MCF 10A (cell line): ENCODE measurements at regions not wholly inside any gene's neighbourhood (a gene's known extent, or its start where the extent isn't known, plus 50 kb on each side); places are given as distances from the start of the nearest gene placed in this dataset.

Source experiments
- BruUV-seq: library from RNA; stranded (reverse); fragments of 400-500 nt; replicated peaks from 2 replicates; lab custom pipeline; 2021; lab: Mats Ljungman, UMichigan
- CTCF ChIA-PET: fragments of 300-600 bp; sonication (Branson Sonifier 250); formaldehyde crosslinking; extraction: SDS; loops from one replicate; lab custom pipeline; 2021; ENCODE audit warnings: antibody characterized with exemption, inconsistent platforms; lab: Yijun Ruan, JAX
- POLR2A ChIA-PET: fragments of 300-600, 350-650 bp; sonication (Branson Sonifier 250); formaldehyde crosslinking; extraction: SDS; loops from one replicate; lab custom pipeline; 2020; ENCODE audit warnings: antibody characterized with exemption, inconsistent platforms; lab: Yijun Ruan, JAX
- DNase-seq: peaks from one replicate; pipeline ENCODE4 v3.0.0-alpha.2; 2018; ENCODE audit not compliant: unreplicated experiment
- H3K27ac Mint-ChIP-seq: one replicate; pipeline ENCODE4 v1.8.0; 2022; ENCODE audit warnings: mild to moderate bottlenecking, low read depth, mixed read lengths; ENCODE audit not compliant: unreplicated experiment
- H3K27me3 Mint-ChIP-seq: one replicate; pipeline ENCODE4 v1.8.0; 2022; ENCODE audit warnings: mixed read lengths; ENCODE audit not compliant: insufficient read depth, unreplicated experiment
- H3K36me3 Mint-ChIP-seq: one replicate; pipeline ENCODE4 v1.8.0; 2022; ENCODE audit warnings: mild to moderate bottlenecking, moderate library complexity, mixed read lengths; ENCODE audit not compliant: insufficient read depth, unreplicated experiment
- H3K4me1 Mint-ChIP-seq: one replicate; pipeline ENCODE4 v1.8.0; 2022; ENCODE audit warnings: mixed read lengths; ENCODE audit not compliant: insufficient read depth, unreplicated experiment
- H3K4me3 Mint-ChIP-seq: one replicate; pipeline ENCODE4 v1.8.0; 2022; ENCODE audit warnings: mild to moderate bottlenecking, moderate library complexity, mixed read lengths; ENCODE audit not compliant: unreplicated experiment
- H3K9me3 Mint-ChIP-seq: one replicate; pipeline ENCODE4 v1.8.0; 2022; ENCODE audit warnings: mixed read lengths; ENCODE audit not compliant: unreplicated experiment
- CTCF ChIP-seq: fragments of 200-600 bp; IDR thresholded peaks from one replicate; pipeline ENCODE4 v1.8.0; 2022; ENCODE audit warnings: antibody characterized with exemption, mild to moderate bottlenecking; ENCODE audit not compliant: unreplicated experiment
- intact Hi-C: fragments of 100-400 bp; cut with micrococcal nuclease; formaldehyde crosslinking; loops from 2 replicates; pipeline ENCODE4 v1.14.1; 2022

GRCh38 chr10:22478555-22479334, 133.4 kb downstream of the SPAG6 start:
- Mint-ChIP-seq H3K9me3 (no peaks in the 10 kb centered on the region), H3K36me3 (no peaks in the 10 kb centered on the region), H3K27ac (peak overlapping the region; percentile 87), H3K4me1 (peaks cover 26% of the 10 kb centered on the region), H3K4me3 (peak overlapping the region; percentile 32), H3K27me3 (no peaks in the 10 kb centered on the region)
- BruUV-seq, result TSS peak; percentile 85
- POLR2A ChIA-PET, result interaction anchor here (0.6 to 1.2 kb wide), 4 partner anchors 9 to 739 kb away, joined by 3 to 4 read pairs (median 3); no protein-coding TSS in a partner anchor
- no peak for TF ChIP-seq CTCF
- intact Hi-C loops, result no loop called here
- no peak for DNase-seq
- CTCF ChIA-PET, result interaction anchor here (0.6 to 1.0 kb wide), 2 partner anchors 138 to 443 kb away, joined by 3 to 4 read pairs; no protein-coding TSS in a partner anchor

GRCh38 chr10:22479419-22479818, 134.1 kb downstream of the SPAG6 start:
- intact Hi-C loops, result no loop called here
- H3K4me3 Mint-ChIP-seq, result peak overlapping the region; percentile 32
- H3K9me3 Mint-ChIP-seq, result no peaks in the 10 kb centered on the region
- POLR2A ChIA-PET, result interaction anchor here (0.6 to 1.2 kb wide), 4 partner anchors 8 to 1927 kb away, joined by 3 to 4 read pairs (median 3); no protein-coding TSS in a partner anchor
- H3K4me1 Mint-ChIP-seq, result peaks cover 26% of the 10 kb centered on the region
- TF ChIP-seq CTCF, result no peak
- no peaks in the 10 kb centered on the region for H3K36me3 Mint-ChIP-seq
- peak overlapping the region; percentile 87 for H3K27ac Mint-ChIP-seq
- BruUV-seq, result no TSS peak
- H3K27me3 Mint-ChIP-seq, result no peaks in the 10 kb centered on the region
- CTCF ChIA-PET, result interaction anchor here (1.0 kb wide), 1 partner anchor 139 kb away, joined by 4 read pairs; no protein-coding TSS in a partner anchor
- DNase-seq, result peak; percentile 27

DNA sequence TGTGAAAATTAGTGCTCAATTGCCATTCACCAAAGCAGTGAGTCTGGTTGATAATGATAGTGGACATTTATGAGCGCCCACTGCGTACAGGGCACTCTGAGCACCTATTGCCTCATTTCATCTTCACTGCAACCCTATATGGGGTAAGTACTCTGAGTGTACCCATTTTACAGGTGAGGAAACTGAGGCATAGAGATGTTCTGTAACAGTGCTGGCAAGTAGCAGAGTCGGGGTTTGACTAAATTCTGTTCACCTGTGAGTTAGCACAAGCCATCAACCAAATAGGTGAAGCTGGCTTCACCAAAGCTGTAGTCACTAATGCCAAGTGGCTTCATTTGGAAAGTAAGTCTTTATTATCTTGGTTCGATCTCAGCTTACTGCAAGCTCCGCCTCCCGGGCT, 135.8 kb downstream of the SPAG6 start:
- DNase-seq, result no peak
- ChIA-PET POLR2A (no interaction called here), CTCF (interaction anchor here (0.6 kb wide), 2 partner anchors 165 to 398 kb away, joined by 3 read pairs; no protein-coding TSS in a partner anchor)
- no peaks in the 10 kb centered on the region for H3K27me3 Mint-ChIP-seq
- TF ChIP-seq CTCF, result no peak
- no peaks in the 10 kb centered on the region for H3K36me3 Mint-ChIP-seq
- intact Hi-C loops, result no loop called here
- H3K4me1 Mint-ChIP-seq, result peaks cover 26% of the 10 kb centered on the region
- no TSS peak for BruUV-seq
- H3K9me3 Mint-ChIP-seq, result no peaks in the 10 kb centered on the region
- no peak overlapping the region for H3K4me3 Mint-ChIP-seq
- no peak overlapping the region for H3K27ac Mint-ChIP-seq
